SU-DHL-6 (cell line): ENCODE measurements at regions not wholly inside any gene's neighbourhood (a gene's known extent, or its start where the extent isn't known, plus 50 kb on each side); places are given as distances from the start of the nearest gene placed in this dataset.

Experiments used
- H2AFZ ChIP-seq: fragments of 200-600 bp; sonication (generic); 2 replicates; pipeline ENCODE4 v1.6.1; 2014; ENCODE audit warnings: low read depth, mild to moderate bottlenecking, moderate library complexity, mixed read lengths, antibody characterized with exemption, low read length; ENCODE audit not compliant: severe bottlenecking
- H3F3A ChIP-seq: fragments of 200-600 bp; shearing (Covaris generic); 2 replicates; pipeline ENCODE4 v1.6.0; 2016; ENCODE audit warnings: antibody characterized with exemption, mild to moderate bottlenecking; ENCODE audit not compliant: insufficient read depth
- H3K27ac ChIP-seq: fragments of 200-600 bp; sonication (generic); 2 replicates; pipeline ENCODE4 v1.5.1; 2016; ENCODE audit warnings: low read depth, mild to moderate bottlenecking, low read length, moderate library complexity, mixed read lengths
- H3K27me3 ChIP-seq: fragments of 200-600 bp; sonication (generic), shearing (Covaris generic); 2 replicates; pipeline ENCODE4 v1.6.0; 2014; ENCODE audit warnings: mild to moderate bottlenecking, low read length
- H3K36me3 ChIP-seq: fragments of 200-600 bp; sonication (generic); 2 replicates; pipeline ENCODE4 v1.6.1; 2014; ENCODE audit warnings: mild to moderate bottlenecking, low read length, mixed read lengths
- H3K4me2 ChIP-seq: fragments of 300-600, 200-600 bp; shearing (Covaris generic), sonication (generic); 2 replicates; pipeline ENCODE4 v1.6.0; 2014; ENCODE audit warnings: low read length, low read depth, mild to moderate bottlenecking; ENCODE audit not compliant: poor library complexity, severe bottlenecking
- H3K4me3 ChIP-seq: fragments of 200-600 bp; sonication (generic); 2 replicates; pipeline ENCODE4 v1.5.1; 2014; ENCODE audit warnings: antibody characterized with exemption, low read length, mild to moderate bottlenecking, mixed read lengths; ENCODE audit not compliant: insufficient read depth, poor library complexity, severe bottlenecking
- H3K79me2 ChIP-seq: fragments of 200-600 bp; sonication (generic); 2 replicates; pipeline ENCODE4 v1.6.1; 2014; ENCODE audit warnings: mild to moderate bottlenecking, low read length, moderate library complexity; ENCODE audit not compliant: insufficient read depth
- H3K9ac ChIP-seq: fragments of 200-600 bp; sonication (generic); 2 replicates; pipeline ENCODE4 v1.7.0; 2014; ENCODE audit warnings: mild to moderate bottlenecking, low read length
- H3K9me2 ChIP-seq: fragments of 200-600 bp; sonication (generic); replicated peaks from 2 replicates; pipeline ENCODE4 v1.6.1; 2014; ENCODE audit warnings: low read length; ENCODE audit not compliant: insufficient read depth
- H3K9me3 ChIP-seq: fragments of 200-600 bp; sonication (generic); 2 replicates; pipeline ENCODE4 v1.6.1; 2014; ENCODE audit warnings: low read length, mixed read lengths; ENCODE audit not compliant: insufficient read depth
- H4K20me1 ChIP-seq: fragments of 200-600 bp; sonication (generic); 2 replicates; pipeline ENCODE4 v1.6.1; 2014; ENCODE audit warnings: low read depth, mild to moderate bottlenecking, antibody characterized with exemption, low read length, moderate library complexity, mixed read lengths
- EZH2phosphoT487 ChIP-seq: fragments of 200-600 bp; sonication (generic), shearing (Covaris generic); conservative IDR thresholded peaks from 2 replicates; pipeline ENCODE4 v1.6.1; 2018; ENCODE audit warnings: mild to moderate bottlenecking, antibody characterized with exemption, low read length, moderate library complexity, mixed read lengths
- TF ChIP-seq, protein P1 (sequence below): fragments of 200-600 bp; sonication (generic); IDR thresholded peaks from one replicate; pipeline ENCODE4 v1.5.1; 2017; ENCODE audit warnings: antibody characterized with exemption, mild to moderate bottlenecking, low read length, moderate library complexity; ENCODE audit not compliant: insufficient read depth, poor library complexity, severe bottlenecking

DNA sequence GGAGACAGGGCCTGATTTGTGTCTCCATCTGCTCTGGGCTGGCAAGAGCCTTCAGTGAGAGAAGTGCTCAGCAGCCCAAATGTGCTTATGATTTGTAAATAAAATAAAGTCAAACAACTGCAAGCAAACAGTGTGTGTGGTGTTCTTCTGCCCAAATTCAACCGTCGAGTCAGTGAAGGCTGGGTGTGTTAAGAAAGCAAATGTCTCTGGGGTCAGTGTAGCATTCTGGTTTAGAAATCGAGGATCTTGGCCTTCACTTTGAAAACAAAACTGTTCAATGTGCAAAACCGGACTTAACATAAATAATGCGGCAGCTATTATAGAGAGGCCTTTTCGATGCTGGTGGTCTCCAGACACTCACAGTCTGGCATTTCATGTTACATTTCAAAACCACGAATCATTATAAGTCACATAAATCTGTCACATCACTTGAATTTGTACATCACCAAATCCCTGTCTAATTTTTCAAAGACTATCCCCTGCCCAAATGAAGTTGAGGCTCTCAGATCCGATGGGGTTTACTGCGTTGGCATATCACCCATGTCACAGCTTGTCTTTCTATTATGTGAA, 158.6 kb upstream of the MYOCD start:
- Histone ChIP-seq H3K4me3 (no peak overlapping the region), H3K9ac (no peak overlapping the region), H2AFZ (no peak overlapping the region), H3K27me3 (no peaks in the 10 kb centered on the region), H3K79me2 (no peaks in the 10 kb centered on the region), H3K36me3 (no peaks in the 10 kb centered on the region), H4K20me1 (no peaks in the 10 kb centered on the region), H3K9me3 (no peaks in the 10 kb centered on the region), H3F3A (no peaks in the 10 kb centered on the region), H3K4me2 (no peak overlapping the region), H3K27ac (no peak overlapping the region), H3K9me2 (0 out of 2 replicates have a peak, but pooled peaks cover 3% of the 10 kb centered on the region)
- TF ChIP-seq, protein P1, sequence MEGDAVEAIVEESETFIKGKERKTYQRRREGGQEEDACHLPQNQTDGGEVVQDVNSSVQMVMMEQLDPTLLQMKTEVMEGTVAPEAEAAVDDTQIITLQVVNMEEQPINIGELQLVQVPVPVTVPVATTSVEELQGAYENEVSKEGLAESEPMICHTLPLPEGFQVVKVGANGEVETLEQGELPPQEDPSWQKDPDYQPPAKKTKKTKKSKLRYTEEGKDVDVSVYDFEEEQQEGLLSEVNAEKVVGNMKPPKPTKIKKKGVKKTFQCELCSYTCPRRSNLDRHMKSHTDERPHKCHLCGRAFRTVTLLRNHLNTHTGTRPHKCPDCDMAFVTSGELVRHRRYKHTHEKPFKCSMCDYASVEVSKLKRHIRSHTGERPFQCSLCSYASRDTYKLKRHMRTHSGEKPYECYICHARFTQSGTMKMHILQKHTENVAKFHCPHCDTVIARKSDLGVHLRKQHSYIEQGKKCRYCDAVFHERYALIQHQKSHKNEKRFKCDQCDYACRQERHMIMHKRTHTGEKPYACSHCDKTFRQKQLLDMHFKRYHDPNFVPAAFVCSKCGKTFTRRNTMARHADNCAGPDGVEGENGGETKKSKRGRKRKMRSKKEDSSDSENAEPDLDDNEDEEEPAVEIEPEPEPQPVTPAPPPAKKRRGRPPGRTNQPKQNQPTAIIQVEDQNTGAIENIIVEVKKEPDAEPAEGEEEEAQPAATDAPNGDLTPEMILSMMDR: no peak
- no peak for TF ChIP-seq EZH2phosphoT487

DNA sequence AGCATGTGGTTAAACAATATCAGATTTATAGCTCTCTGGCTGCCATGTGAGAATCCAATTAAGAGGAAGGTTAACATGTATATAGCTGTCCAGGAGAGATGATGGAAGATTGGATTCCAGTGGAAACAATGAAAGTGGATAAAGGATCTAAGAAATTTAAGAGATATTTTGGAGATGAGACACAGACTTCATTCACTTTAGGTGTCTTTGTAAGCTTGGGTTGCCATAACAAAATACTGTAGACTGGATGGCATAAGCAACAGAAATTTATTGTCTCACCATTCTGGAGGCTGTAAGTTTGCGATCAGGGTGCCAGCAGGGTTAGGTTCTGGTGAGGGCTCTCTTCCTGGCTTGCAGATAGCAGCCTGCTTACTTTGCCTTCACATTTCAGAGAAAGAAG, 155.9 kb upstream of the MYOCD start:
- Histone ChIP-seq H3F3A (no peaks in the 10 kb centered on the region), H4K20me1 (no peaks in the 10 kb centered on the region), H3K9me3 (no peaks in the 10 kb centered on the region), H3K27ac (no peak overlapping the region), H3K79me2 (no peaks in the 10 kb centered on the region), H3K36me3 (no peaks in the 10 kb centered on the region), H3K27me3 (no peaks in the 10 kb centered on the region), H3K4me2 (no peak overlapping the region), H3K9me2 (0 out of 2 replicates have a peak, but pooled peaks cover under 1% of the 10 kb centered on the region), H2AFZ (no peak overlapping the region), H3K9ac (no peak overlapping the region), H3K4me3 (no peak overlapping the region)
- TF ChIP-seq, protein P1: no peak
- TF ChIP-seq EZH2phosphoT487: no peak

GRCh38 chr17:12510535-12510934, 155.2 kb upstream of the MYOCD start:
- Histone ChIP-seq H2AFZ (no peak overlapping the region), H3K4me3 (no peak overlapping the region), H3K4me2 (no peak overlapping the region), H3F3A (no peaks in the 10 kb centered on the region), H3K9ac (no peak overlapping the region), H3K27ac (no peak overlapping the region), H3K9me3 (no peaks in the 10 kb centered on the region), H3K27me3 (no peaks in the 10 kb centered on the region), H4K20me1 (no peaks in the 10 kb centered on the region), H3K79me2 (no peaks in the 10 kb centered on the region), H3K36me3 (no peaks in the 10 kb centered on the region), H3K9me2 (no peaks in the 10 kb centered on the region)
- no peak for TF ChIP-seq EZH2phosphoT487
- TF ChIP-seq, protein P1: no peak
